ENCODE measurements at regions not wholly inside any gene's neighbourhood (a gene's known extent, or its start where the extent isn't known, plus 50 kb on each side); places are given as distances from the start of the nearest gene placed in this dataset.

- TF ChIP-seq CTCF (IDR thresholded peaks at IDR 0.05; ENCODE audit: low read depth, low read length, missing control alignments): no peak
- no peak for DNase-seq (ENCODE audit: extremely low read depth, low read depth)
Observed at GRCh38 chr12:105922670-105923102, 216.1 kb downstream of the NUAK1 start.

GRCh38 chr12:105924526-105925208 lies 214.1 kb downstream of the NUAK1 start:
- DNase-seq (ENCODE audit: extremely low read depth, low read depth): no peak
- no peak overlapping the region for H3K4me3 ChIP-seq (replicated peaks; ENCODE audit: low read depth, low read length)
- no peak for TF ChIP-seq CTCF (IDR thresholded peaks at IDR 0.05; ENCODE audit: low read depth, low read length, missing control alignments)

More at GRCh38 chr12:105922670-105923102, 216.1 kb downstream of the NUAK1 start:
- H3K4me3 ChIP-seq (replicated peaks; ENCODE audit: low read depth, low read length): no peak overlapping the region

GRCh38 chr12:105927564-105927963 lies 211.2 kb downstream of the NUAK1 start:
- H3K4me3 ChIP-seq (replicated peaks; ENCODE audit: low read depth, low read length): no peak overlapping the region
- TF ChIP-seq CTCF (IDR thresholded peaks at IDR 0.05; ENCODE audit: low read depth, low read length, missing control alignments): no peak
- DNase-seq (ENCODE audit: extremely low read depth, low read depth): no peak

GRCh38 chr12:105928436-105928835 lies 210.3 kb downstream of the NUAK1 start:
- no peak overlapping the region for H3K4me3 ChIP-seq (replicated peaks; ENCODE audit: low read depth, low read length)
- DNase-seq (ENCODE audit: extremely low read depth, low read depth): no peak
- no peak for TF ChIP-seq CTCF (IDR thresholded peaks at IDR 0.05; ENCODE audit: low read depth, low read length, missing control alignments)

GRCh38 chr12:105929192-105929591 lies 209.6 kb downstream of the NUAK1 start:
- no peak for DNase-seq (ENCODE audit: extremely low read depth, low read depth)
- no peak for TF ChIP-seq CTCF (IDR thresholded peaks at IDR 0.05; ENCODE audit: low read depth, low read length, missing control alignments)
- no peak overlapping the region for H3K4me3 ChIP-seq (replicated peaks; ENCODE audit: low read depth, low read length)

- no peak for DNase-seq (ENCODE audit: extremely low read depth, low read depth)
- TF ChIP-seq CTCF (IDR thresholded peaks at IDR 0.05; ENCODE audit: low read depth, low read length, missing control alignments): no peak
- no peak overlapping the region for H3K4me3 ChIP-seq (replicated peaks; ENCODE audit: low read depth, low read length)
Observed at GRCh38 chr12:105930557-105931503, 207.9 kb downstream of the NUAK1 start.
